ENCODE measurements at regions not wholly inside any gene's neighbourhood (a gene's known extent, or its start where the extent isn't known, plus 50 kb on each side); places are given as distances from the start of the nearest gene placed in this dataset.

DNA sequence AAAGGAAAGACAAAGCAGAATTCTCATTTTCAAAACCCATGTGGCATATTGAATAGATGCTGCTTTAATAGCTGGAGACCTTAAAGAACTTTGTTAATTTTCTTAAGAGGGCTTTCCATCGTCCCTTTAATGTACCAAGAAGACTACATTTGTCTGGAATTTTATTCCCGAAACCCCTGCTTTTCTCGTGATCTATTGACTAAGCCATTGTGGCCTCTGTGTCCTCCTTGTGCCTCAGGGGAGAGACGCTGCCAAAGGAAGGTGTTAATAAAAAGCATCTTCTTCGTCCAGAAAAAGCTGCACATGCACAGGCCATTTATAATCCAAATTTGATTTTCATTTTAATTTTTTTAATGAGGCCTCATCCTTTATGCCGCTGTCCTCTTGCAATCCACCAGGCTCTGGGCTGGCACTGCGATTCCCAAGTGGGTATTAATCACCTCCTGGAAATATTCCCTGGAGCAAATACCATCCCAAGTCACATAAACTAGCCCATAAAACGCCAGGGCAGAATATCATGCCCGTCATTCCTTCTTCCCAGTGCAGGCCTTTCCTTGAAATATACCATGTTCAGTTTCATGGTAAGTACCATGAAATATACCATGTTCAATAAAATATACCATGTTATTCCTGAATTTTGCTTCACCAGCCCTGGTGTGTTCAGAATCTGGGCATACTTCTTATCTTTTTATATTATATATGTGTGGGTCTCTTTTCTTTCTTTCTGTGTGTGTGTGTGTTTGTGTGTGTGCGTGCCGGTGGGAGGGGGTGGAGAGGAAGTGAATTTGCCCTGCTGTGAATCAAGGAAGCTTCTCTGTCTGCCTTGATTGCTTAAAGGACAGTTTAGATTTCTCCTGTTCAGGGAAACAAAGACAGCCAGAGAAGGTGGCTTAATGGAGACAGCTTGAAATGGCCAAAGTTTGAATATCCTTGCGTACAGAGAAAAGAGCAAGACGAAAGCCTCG is 147.6 kb downstream of the PHETA1 start (continued):
- TF ChIP-seq, protein P1, sequence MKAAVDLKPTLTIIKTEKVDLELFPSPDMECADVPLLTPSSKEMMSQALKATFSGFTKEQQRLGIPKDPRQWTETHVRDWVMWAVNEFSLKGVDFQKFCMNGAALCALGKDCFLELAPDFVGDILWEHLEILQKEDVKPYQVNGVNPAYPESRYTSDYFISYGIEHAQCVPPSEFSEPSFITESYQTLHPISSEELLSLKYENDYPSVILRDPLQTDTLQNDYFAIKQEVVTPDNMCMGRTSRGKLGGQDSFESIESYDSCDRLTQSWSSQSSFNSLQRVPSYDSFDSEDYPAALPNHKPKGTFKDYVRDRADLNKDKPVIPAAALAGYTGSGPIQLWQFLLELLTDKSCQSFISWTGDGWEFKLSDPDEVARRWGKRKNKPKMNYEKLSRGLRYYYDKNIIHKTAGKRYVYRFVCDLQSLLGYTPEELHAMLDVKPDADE (IDR thresholded peaks at IDR 0.05), result no peak
- no peak for TF ChIP-seq NANOG (IDR thresholded peaks at IDR 0.05; ENCODE audit: borderline replicate concordance)
- TF ChIP-seq ZNF331 (CRISPR knock-in tag; IDR thresholded peaks at IDR 0.05; ENCODE audit: low read depth), result no peak
- no peak for TF ChIP-seq EZH2phosphoT487 (IDR thresholded peaks at IDR 0.05; ENCODE audit: unreplicated experiment)
- TF ChIP-seq JUNB (IDR thresholded peaks at IDR 0.05; ENCODE audit: unreplicated experiment), result no peak
- no peak for TF ChIP-seq ZNF114 (CRISPR knock-in tag; IDR thresholded peaks at IDR 0.05)
- TF ChIP-seq, protein P2, sequence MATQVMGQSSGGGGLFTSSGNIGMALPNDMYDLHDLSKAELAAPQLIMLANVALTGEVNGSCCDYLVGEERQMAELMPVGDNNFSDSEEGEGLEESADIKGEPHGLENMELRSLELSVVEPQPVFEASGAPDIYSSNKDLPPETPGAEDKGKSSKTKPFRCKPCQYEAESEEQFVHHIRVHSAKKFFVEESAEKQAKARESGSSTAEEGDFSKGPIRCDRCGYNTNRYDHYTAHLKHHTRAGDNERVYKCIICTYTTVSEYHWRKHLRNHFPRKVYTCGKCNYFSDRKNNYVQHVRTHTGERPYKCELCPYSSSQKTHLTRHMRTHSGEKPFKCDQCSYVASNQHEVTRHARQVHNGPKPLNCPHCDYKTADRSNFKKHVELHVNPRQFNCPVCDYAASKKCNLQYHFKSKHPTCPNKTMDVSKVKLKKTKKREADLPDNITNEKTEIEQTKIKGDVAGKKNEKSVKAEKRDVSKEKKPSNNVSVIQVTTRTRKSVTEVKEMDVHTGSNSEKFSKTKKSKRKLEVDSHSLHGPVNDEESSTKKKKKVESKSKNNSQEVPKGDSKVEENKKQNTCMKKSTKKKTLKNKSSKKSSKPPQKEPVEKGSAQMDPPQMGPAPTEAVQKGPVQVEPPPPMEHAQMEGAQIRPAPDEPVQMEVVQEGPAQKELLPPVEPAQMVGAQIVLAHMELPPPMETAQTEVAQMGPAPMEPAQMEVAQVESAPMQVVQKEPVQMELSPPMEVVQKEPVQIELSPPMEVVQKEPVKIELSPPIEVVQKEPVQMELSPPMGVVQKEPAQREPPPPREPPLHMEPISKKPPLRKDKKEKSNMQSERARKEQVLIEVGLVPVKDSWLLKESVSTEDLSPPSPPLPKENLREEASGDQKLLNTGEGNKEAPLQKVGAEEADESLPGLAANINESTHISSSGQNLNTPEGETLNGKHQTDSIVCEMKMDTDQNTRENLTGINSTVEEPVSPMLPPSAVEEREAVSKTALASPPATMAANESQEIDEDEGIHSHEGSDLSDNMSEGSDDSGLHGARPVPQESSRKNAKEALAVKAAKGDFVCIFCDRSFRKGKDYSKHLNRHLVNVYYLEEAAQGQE (IDR thresholded peaks at IDR 0.05; ENCODE audit: unreplicated experiment), result no peak
- TF ChIP-seq CREB1 (CRISPR knock-in tag; IDR thresholded peaks at IDR 0.05; ENCODE audit: low read depth), result no peak
- TF ChIP-seq CTCF (conservative IDR thresholded peaks at IDR 0.05; ENCODE audit: low read depth in 2 of 2), result no peak

- peaks cover 2% of the 10 kb centered on the region for H3K27me3 Mint-ChIP-seq (ENCODE audit: insufficient read depth, low read depth, poor library complexity)
Measured at GRCh38 chr12:111220363-111220762, 148.5 kb downstream of the PHETA1 start.

More at GRCh38 chr12:111220363-111220762, 148.5 kb downstream of the PHETA1 start:
- no peak overlapping the region for H3K4me3 Mint-ChIP-seq
- no peaks in the 10 kb centered on the region for H3K79me2 ChIP-seq (replicated peaks; ENCODE audit: insufficient read depth)
- no peak overlapping the region for H3K4me2 ChIP-seq
- no peak for TF ChIP-seq ZNF331 (CRISPR knock-in tag; IDR thresholded peaks at IDR 0.05; ENCODE audit: low read depth)
- TF ChIP-seq NANOG (IDR thresholded peaks at IDR 0.05; ENCODE audit: borderline replicate concordance), result no peak
- TF ChIP-seq JUNB (IDR thresholded peaks at IDR 0.05; ENCODE audit: unreplicated experiment), result no peak
- no peak for TF ChIP-seq EZH2 (IDR thresholded peaks at IDR 0.05; ENCODE audit: low read depth, unreplicated experiment)
- H3K27ac ChIP-seq (ENCODE audit: low read depth), result no peak overlapping the region
- H3K27me3 ChIP-seq (ENCODE audit: insufficient read depth), result no peaks in the 10 kb centered on the region
- H3K9me2 ChIP-seq (ENCODE audit: insufficient read depth), result no peaks in the 10 kb centered on the region
- no peaks in the 10 kb centered on the region for H3K36me3 ChIP-seq (ENCODE audit: insufficient read depth)
- no peak overlapping the region for H2AFZ ChIP-seq
- DNase-seq (ENCODE audit: low spot score), result no peak
- no peak for ATAC-seq
- peaks cover 23% of the 10 kb centered on the region for H3K4me1 Mint-ChIP-seq
- no peaks in the 10 kb centered on the region for H3F3A ChIP-seq (replicated peaks; ENCODE audit: low read depth)
- no peak overlapping the region for H3K4me3 ChIP-seq
- H3K4me1 ChIP-seq (ENCODE audit: insufficient read depth), result 0 out of 2 replicates have a peak, but pooled peaks cover 4% of the 10 kb centered on the region
- no peaks in the 10 kb centered on the region for H3K36me3 Mint-ChIP-seq (ENCODE audit: low read depth)
- H3K9me3 Mint-ChIP-seq, result no peaks in the 10 kb centered on the region
- H4K20me1 ChIP-seq (replicated peaks; ENCODE audit: insufficient read depth), result no peaks in the 10 kb centered on the region; the same call in 1 of the 2 replicates
- no peak overlapping the region for H3K27ac Mint-ChIP-seq
